Omental fat pad (tissue), 3 donors: ENCODE measurements at regions not wholly inside any gene's neighbourhood (a gene's known extent, or its start where the extent isn't known, plus 50 kb on each side); places are given as distances from the start of the nearest gene placed in this dataset.
"Not testable (repeated sequence)": the region's sequence is repeated elsewhere in the genome, so short reads cannot be mapped to it uniquely, and the experiment has no call there.

Experiments
- ATAC-seq: fragments of 150-250 bp; one replicate; pipeline ENCODE4 v1.9.1; 2016; ENCODE audit warnings: mild to moderate bottlenecking, moderate library complexity; ENCODE audit not compliant: low FRiP score
- DNase-seq: peaks from one replicate; pipeline ENCODE4 v3.0.0-alpha.2; 2019; ENCODE audit warnings: low spot score
- CTCF ChIP-seq, 3 donors: fragments of 450-650 bp; IDR thresholded peaks; one replicate each; pipeline ENCODE4 v1.5.1; 2016 to 2017; ENCODE audit warnings: antibody characterized with exemption in 3 of 3, mild to moderate bottlenecking in 3 of 3, moderate library complexity in 2 of 3

GRCh38 chr2:167752734-167753133 is 494.7 kb downstream of the STK39 start:
- no peak for TF ChIP-seq CTCF (IDR thresholded peaks at IDR 0.05)
- ATAC-seq (no peak), DNase-seq (no peak)

- DNase-seq = no peak
- peak; percentile 3 for ATAC-seq
- no peak for TF ChIP-seq CTCF (IDR thresholded peaks at IDR 0.05)
Observed at GRCh38 chr2:167750675-167751074, 496.7 kb downstream of the STK39 start.

- no peak for TF ChIP-seq CTCF (IDR thresholded peaks at IDR 0.05)
- DNase-seq (no peak), ATAC-seq (peak; percentile 57)
Observed at GRCh38 chr2:167749660-167750059, 497.7 kb downstream of the STK39 start.

GRCh38 chr2:167749016-167749415 is 498.4 kb downstream of the STK39 start:
- no peak for TF ChIP-seq CTCF (IDR thresholded peaks at IDR 0.05)
- ATAC-seq (peak; percentile 67), DNase-seq (no peak)

- ATAC-seq (no peak), DNase-seq (no peak)
- TF ChIP-seq CTCF (IDR thresholded peaks at IDR 0.05) = no peak
Observed at GRCh38 chr2:167748536-167748935, 498.9 kb downstream of the STK39 start.

- ATAC-seq (no peak), DNase-seq (no peak)
- TF ChIP-seq CTCF (IDR thresholded peaks at IDR 0.05) = no peak
Observed at GRCh38 chr2:167745667-167746066, 501.7 kb downstream of the STK39 start.

- DNase-seq, ATAC-seq: not testable (repeated sequence)
Observed at GRCh38 chr2:167739921-167740320, 507.5 kb downstream of the STK39 start.

GRCh38 chr2:167733747-167734146 is 513.6 kb downstream of the STK39 start:
- ATAC-seq = no peak

More at GRCh38 chr2:167733747-167734146, 513.6 kb downstream of the STK39 start:
- no peak for DNase-seq
- no peak for TF ChIP-seq CTCF (IDR thresholded peaks at IDR 0.05)
